ENCODE measurements at regions not wholly inside any gene's neighbourhood (a gene's known extent, or its start where the extent isn't known, plus 50 kb on each side); places are given as distances from the start of the nearest gene placed in this dataset.
"Not testable (repeated sequence)": the region's sequence is repeated elsewhere in the genome, so short reads cannot be mapped to it uniquely, and the experiment has no call there.

DNA sequence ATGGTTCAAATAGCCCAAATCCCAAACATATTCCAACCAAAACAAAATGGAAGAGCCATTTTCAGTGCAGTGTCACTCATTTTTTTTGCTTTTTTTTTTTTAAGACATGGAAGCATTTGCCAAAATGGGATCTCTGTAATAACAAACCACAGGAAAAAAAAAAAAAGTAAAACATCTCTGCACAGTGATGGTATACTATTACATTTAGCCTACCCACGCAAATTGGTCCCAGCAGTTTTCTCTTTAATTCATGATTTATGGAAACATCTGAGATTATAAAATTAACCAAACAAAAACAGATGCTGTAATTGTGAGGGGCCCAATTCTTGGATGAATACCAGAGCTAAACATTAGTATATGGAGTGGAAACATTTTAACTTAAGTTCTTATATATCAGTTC is 566.6 kb downstream of the ZNF608 start:
- no peak for DNase-seq (ENCODE audit: low spot score)

GRCh38 chr5:124178050-124178449 is 568.4 kb downstream of the ZNF608 start:
- no peak for DNase-seq (ENCODE audit: low spot score)

- no peak for DNase-seq (ENCODE audit: low spot score)
Observed at GRCh38 chr5:124176692-124177091, 569.7 kb downstream of the ZNF608 start.

GRCh38 chr5:124173386-124173785 is 573.1 kb downstream of the ZNF608 start:
- DNase-seq (ENCODE audit: low spot score) = no peak

GRCh38 chr5:124172389-124173003 is 573.9 kb downstream of the ZNF608 start:
- no peak for DNase-seq (ENCODE audit: low spot score)

GRCh38 chr5:124168093-124168492 is 578.3 kb downstream of the ZNF608 start:
- not testable (repeated sequence) for DNase-seq (ENCODE audit: low spot score)

GRCh38 chr5:124162767-124163532 is 583.5 kb downstream of the ZNF608 start:
- DNase-seq (ENCODE audit: low spot score) = no peak

- DNase-seq (ENCODE audit: low spot score) = no peak
Observed at GRCh38 chr5:124161266-124161665, 585.2 kb downstream of the ZNF608 start.

- no peak for DNase-seq (ENCODE audit: low spot score)
Observed at GRCh38 chr5:124160265-124160664, 586.2 kb downstream of the ZNF608 start.

GRCh38 chr5:124157320-124157719 is 589.1 kb downstream of the ZNF608 start:
- DNase-seq (ENCODE audit: low spot score) = no peak

DNA sequence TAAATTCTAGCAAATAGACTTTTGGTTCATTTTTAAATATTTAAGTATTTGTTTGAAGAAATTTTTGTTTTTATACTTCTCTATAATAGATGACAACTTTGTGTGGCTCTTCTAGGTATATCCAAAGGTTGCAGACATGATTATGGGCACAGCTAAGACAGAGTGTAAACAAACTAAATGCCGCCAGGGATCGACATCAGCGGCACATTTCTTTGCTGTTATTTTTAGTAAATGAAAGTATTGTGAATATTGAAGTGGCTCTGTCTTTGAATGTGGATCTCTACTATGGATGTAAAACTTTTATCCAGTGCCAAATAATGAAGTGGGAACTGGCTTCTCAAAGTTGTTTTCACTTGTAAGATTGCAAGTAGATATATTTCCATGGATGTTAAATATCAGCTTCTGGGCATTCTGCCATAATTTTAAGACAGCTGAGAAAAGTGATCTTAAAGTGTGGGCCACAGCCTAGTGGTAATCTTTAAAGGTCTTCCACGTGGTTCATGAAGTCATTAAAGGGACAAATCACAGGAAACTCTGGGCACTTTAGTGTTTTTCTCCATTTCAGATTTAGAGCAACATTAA is 589.9 kb downstream of the ZNF608 start:
- no peak for DNase-seq (ENCODE audit: low spot score)

DNA sequence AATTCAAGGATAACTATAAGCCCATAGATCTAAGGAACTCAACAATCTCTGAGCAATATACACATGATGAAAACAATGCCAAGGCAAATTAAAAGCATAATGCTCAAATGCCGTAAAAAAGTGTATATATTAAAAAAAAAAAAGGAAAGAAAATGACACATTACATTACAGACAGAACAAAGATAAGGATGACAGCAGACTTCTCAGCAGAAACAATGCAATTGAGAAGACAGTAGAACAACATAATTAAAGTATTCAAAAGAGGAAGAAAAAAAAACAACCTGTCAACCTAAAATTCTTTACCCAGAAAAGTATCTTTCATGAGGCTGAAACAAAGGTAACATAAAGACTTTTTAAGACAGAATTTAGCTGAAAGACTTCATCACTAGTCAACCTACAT is 591.7 kb downstream of the ZNF608 start:
- DNase-seq (ENCODE audit: low spot score) = no peak

DNA sequence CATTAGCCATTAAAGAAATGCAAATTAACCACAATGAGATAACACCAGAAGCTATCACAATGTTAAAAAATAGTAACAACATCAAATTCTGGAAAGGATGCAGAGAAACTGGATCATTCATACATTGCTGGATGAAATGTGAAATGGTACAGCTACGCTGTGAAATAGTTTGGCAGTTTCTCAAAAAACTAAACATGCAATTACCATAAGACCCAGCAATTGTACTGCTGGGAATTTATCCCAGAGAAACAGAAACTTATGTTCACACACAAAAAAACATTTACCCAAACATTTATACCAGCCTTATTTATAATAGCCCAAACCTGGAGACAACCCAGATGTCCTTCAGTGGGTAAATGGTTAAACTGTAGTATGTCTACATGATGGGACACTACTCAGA is 592.9 kb downstream of the ZNF608 start:
- DNase-seq (ENCODE audit: low spot score) = no peak

DNA sequence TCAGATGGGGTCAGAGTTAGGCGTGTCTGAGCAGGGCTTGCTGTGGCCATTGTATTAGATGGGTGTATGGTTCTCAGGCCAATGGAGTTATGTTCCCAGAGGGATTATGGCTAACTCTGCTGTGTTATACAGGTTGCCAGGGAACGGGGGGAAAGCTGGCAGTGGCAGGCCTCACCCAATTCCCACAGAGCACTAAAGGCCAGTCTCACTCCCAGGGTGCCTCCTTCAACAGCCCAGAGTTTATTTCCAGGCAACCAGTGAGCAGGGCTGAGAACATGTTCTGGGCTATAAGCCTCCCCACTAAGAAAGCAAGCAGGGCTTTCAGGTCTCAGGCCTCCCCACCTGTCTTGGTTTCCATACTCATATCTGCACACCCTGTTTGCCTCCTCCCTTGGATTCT is 597.9 kb downstream of the ZNF608 start:
- no peak for DNase-seq (ENCODE audit: low spot score)

DNA sequence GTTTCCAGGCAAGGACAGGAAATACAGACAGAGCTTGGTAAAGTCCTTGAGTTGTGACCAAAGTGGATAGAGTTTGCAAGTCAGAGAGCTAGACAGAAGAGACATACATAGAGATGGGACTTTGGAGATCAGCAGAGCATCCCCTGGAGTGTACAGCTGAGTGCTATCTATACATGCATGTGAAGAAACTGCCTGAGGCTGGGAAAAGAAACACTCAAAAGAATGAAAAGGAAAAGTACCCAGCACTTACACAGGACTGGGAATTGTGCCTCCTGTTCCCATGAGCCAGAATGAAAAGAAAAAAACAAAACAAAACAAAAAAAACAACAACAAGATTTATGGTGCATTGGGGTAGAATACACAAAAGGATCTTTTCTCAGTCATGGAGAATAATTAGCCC is 606.4 kb downstream of the ZNF608 start:
- no peak for DNase-seq (ENCODE audit: low spot score)

- DNase-seq (ENCODE audit: low spot score) = no peak
Observed at GRCh38 chr5:124139477-124139876, 607.0 kb downstream of the ZNF608 start.

GRCh38 chr5:124136609-124137008 is 609.8 kb downstream of the ZNF608 start:
- DNase-seq (ENCODE audit: low spot score) = no peak

- no peak for DNase-seq (ENCODE audit: low spot score)
Observed at GRCh38 chr5:124134941-124135340, 611.5 kb downstream of the ZNF608 start.

- no peak for DNase-seq (ENCODE audit: low spot score)
Observed at GRCh38 chr5:124133406-124133805, 613.0 kb downstream of the ZNF608 start.

DNA sequence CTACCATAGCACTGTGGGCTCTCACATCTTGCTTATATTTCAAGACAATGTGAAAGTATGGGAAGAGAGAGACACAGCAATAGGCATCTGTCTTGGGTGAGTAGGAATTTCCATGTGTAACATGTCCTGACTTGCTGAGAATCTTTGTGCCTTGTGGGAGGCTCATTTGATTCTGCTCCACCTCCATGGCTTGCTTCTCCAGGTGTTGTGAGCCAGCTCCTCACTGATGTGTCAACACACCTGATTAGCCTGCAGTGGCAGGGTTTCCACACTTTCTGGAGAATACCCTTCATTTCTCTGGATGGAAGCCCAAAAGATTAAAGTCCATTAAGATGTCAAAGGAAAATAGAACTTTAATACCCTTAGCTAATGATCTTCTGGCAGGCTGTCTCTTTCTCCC is 613.6 kb downstream of the ZNF608 start:
- no peak for DNase-seq (ENCODE audit: low spot score)

DNA sequence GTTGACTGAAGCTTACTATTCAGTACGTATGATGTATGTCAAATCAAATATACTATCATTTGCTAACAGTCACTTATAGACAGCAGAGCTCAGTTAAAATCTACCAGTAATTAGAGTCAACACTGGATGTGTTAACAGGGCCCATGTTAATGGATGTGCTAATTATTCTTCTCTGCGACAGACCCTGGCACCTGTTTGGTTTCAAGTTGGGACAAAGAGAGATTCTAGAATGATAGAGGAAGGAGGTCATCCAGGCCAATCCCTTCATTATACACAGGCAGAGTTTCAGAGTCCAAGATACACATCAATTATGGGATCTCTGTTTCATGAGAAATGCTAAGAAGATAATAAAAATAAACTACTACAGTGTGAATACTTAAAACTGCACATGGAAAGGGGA is 615.0 kb downstream of the ZNF608 start:
- DNase-seq (ENCODE audit: low spot score) = no peak

- no peak for DNase-seq (ENCODE audit: low spot score)
Observed at GRCh38 chr5:124130816-124131215, 615.6 kb downstream of the ZNF608 start.

DNA sequence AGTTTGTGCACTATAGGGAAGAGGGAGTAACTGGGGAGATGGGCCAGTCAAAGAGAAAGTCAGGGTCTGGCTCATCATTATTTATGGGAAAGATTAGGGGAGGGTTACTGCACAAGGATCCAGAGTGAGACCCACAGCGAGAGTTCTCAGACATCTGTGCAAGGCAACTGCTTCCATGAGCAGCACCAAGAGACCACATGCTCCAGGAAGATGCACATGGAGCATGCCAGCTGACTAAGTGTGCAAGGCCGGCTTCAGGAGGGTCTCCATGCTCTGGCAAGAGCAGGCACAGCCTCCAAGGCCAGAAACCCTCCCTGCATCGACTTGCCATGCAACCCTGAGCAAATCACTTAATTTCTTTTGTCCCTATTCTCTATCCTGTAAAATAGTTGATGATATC is 616.9 kb downstream of the CSNK1G3 start:
- no peak for DNase-seq (ENCODE audit: low spot score)
